SH-SY5Y (cell line): ENCODE measurements at regions not wholly inside any gene's neighbourhood (a gene's known extent, or its start where the extent isn't known, plus 50 kb on each side); places are given as distances from the start of the nearest gene placed in this dataset.
A peak's percentile ranks its signal among the peaks of the same experiment; 100 is the strongest.

Experiments used
- GATA2 ChIP-seq: IDR thresholded peaks from 2 replicates; pipeline ENCODE4 v1.6.1; 2011; ENCODE audit warnings: mild to moderate bottlenecking, low read depth, low read length
- GATA3 ChIP-seq: IDR thresholded peaks from 2 replicates; pipeline ENCODE4 v1.6.1; 2011; ENCODE audit warnings: low read depth, mild to moderate bottlenecking, low read length, moderate library complexity

GRCh38 chr7:126215785-126216184 lies 1037.0 kb downstream of the GRM8 start:
- TF ChIP-seq GATA3 (no peak), GATA2 (no peak)

DNA sequence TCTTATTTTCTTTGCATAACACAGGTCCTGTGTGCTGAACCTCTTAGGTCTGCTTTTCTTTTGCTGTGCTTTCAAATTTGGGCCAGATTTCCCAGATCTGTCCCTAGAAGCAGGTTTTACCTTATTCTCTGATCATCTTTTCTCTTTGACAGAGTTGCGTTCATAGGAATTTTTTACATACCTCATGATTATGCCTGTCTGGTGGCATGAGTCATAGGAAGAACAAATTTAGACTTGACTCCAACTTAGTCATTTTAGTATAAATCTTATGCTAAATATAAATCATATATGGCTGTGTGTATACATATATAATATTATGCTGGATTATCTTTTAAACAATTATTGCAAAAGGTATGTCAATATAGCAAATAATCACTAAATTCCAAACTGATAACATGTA lies 1038.9 kb downstream of the GRM8 start:
- TF ChIP-seq GATA3 (no peak), GATA2 (no peak)

GRCh38 chr7:126211875-126212274 lies 1040.9 kb downstream of the GRM8 start:
- TF ChIP-seq GATA3, result no peak
- no peak for TF ChIP-seq GATA2

- TF ChIP-seq GATA3, result no peak
- no peak for TF ChIP-seq GATA2
These were observed 1042.0 kb downstream of the GRM8 start for GRCh38 chr7:126210707-126211106.

GRCh38 chr7:126203185-126203584 lies 1049.6 kb downstream of the GRM8 start:
- TF ChIP-seq GATA3, result peak; percentile 98
- peak; percentile 78 for TF ChIP-seq GATA2

- TF ChIP-seq GATA2, result no peak
- no peak for TF ChIP-seq GATA3
These were observed 1050.6 kb downstream of the GRM8 start for GRCh38 chr7:126202177-126202576.

- TF ChIP-seq GATA3 (no peak), GATA2 (no peak)
These were observed 1066.7 kb downstream of the GRM8 start for GRCh38 chr7:126185959-126186580.

DNA sequence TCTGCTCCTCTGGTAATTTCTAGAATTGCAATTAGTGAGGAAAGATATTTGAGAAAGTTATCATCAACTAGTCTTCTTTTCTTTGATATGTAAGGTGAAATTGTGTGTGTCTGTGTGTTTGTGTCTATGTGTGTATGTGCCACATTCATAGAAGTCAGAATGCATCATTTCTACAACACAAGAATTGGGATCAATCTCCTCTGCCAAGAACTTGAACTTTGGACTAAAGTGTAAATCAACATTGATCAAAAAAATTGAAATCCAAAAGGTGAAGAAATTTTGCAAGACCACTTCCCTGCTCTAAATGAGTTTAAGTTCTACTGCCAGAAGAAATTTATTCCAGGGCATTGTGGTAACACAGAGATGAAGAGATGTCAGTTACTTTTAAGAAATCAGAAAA lies 1072.8 kb downstream of the GRM8 start:
- TF ChIP-seq GATA2, result no peak
- no peak for TF ChIP-seq GATA3

DNA sequence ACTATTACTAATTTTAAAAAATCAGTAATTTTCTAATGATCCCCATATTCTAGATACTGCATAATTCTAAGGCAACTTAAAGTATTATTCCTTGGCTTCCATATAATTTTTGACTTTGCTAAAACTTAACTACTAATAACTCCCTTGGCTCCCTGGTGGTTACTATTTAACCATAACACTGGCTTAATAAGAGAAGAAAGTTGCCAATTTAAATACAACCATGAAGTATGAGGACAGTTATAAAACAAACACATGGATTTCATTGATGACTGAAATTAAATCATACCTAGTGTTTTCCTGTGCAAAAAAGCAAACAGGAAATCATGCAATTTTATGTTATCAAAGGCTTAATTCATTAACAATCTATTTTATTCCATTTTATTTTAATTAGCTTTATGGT lies 1073.9 kb downstream of the GRM8 start:
- TF ChIP-seq GATA2, result no peak
- no peak for TF ChIP-seq GATA3

GRCh38 chr7:126177782-126178181 lies 1075.0 kb downstream of the GRM8 start:
- TF ChIP-seq GATA3, result no peak
- no peak for TF ChIP-seq GATA2

DNA sequence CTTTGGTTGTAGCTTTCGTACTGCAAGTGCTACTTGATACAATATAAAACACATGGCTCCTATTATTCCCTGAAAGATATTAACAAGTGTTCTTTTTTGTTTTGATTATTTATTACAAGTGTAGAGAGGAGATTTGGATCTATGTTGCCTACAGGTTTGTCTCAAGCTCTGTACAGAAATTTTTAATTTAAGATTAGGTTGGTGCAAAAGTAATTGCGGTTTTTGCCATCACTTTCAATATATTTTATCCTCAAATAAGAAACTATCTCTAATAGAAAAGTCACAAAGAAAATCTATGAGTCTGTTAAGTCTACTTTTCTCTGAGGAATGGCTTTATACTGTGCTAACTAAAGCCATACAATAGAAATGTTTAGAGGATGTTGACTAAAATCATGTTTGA lies 1086.1 kb downstream of the GRM8 start:
- TF ChIP-seq GATA3 (no peak), GATA2 (no peak)

DNA sequence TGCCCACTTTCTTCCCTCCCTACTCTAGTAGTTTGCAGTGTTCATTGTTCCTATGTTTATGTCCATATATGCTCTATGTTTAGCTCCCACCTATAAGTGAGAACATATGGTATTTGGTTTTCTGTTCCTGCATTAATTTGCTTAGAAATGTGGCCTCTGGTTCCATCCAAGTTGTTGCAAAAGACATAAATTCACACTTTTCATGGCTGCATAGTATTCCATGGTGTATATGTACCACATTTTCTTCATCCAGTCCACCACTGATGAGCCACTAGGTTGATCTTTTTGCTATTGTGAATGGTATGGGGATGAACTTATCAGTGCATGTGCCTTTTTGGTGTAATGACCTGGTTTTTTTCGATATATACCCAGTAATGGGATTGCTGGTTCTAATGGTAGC lies 1089.1 kb downstream of the GRM8 start:
- TF ChIP-seq GATA3, result no peak
- no peak for TF ChIP-seq GATA2

- TF ChIP-seq GATA3, result no peak
- TF ChIP-seq GATA2, result no peak
These were observed 1095.3 kb downstream of the GRM8 start for GRCh38 chr7:126157391-126157790.

DNA sequence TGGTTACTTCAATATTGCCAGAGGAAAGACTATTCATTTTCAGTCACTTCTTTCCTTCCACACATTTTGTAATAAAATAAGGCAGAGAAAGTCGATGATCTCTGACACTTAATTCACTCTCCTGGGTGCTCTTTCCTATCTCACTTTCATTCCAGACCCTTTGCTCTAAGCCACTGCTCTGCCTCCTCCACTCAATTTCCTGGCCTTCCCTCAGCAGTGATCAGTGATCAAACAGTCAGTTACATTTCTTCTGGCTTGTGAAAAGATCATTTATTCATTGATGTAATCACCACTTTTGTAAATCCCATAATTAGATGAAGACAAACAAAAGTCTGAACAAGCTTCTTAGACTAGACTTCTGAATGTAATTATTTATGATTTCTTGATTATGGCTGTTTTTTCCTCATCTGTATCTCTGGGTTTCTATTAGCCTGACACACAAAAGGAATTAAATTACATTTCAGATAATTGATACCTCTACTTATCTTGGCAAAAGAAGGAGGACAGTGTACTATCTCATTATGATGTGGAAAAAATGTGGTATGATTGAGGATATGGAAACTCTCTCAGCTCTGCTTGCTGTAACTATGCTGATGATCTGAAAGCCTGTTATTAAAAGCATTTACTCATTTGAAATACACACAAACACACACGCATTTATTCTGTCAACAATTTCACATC lies 1102.3 kb downstream of the GRM8 start:
- TF ChIP-seq GATA3 (no peak), GATA2 (no peak)

DNA sequence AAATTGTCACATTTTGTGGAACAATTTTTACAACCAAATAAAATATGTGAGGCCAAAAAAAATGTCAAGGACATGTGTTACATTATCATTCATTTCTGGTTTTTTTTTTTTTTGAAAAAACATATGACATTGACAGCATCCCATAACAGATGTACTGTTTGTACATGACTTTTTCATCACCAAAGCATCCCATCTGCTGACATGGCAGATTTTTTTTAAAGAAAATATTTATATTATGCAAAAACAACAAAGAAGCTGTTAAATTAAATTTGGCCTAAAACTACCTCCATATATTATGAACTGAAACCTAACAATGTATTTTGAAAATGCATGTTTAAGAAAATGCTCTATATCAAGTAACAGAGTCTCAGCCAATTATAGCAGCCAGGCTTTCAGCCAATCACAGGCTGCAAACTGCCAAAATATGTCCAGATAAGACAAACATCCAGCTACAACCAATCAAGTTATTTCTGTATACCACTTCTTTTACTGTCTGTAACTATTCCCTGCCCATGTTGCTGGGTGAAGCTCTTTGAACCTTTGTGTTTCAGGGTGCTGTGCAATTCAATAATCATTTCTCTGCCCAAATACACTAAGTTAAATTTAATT lies 1111.8 kb downstream of the GRM8 start:
- TF ChIP-seq GATA2, result no peak
- TF ChIP-seq GATA3, result no peak

- TF ChIP-seq GATA2 (no peak), GATA3 (no peak)
These were observed 1132.8 kb downstream of the GRM8 start for GRCh38 chr7:126119981-126120380.

- TF ChIP-seq GATA3 (no peak), GATA2 (no peak)
These were observed 1149.2 kb downstream of the GRM8 start for GRCh38 chr7:126103582-126103981.

DNA sequence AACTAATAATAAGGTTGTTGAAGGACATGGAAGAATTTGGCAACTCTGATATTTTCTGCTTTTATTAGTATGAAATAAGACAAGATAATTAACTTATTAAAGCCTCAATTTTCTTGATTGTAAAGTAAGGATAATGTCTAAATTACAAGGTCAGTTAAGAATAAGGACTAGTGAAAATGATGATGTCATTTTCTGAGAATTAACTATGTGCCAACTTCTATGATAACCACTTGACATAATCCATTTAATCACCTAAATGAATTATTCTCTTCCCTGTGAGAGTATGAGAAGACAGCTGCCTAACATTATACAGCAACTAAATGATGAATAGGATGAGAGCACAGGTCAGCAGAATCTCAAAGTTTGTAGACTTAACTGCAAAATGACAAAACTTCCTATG lies 1153.4 kb upstream of the POT1 start:
- TF ChIP-seq GATA3 (no peak), GATA2 (no peak)
